LHCN-M2 (cell line): ENCODE measurements at regions not wholly inside any gene's neighbourhood (a gene's known extent, or its start where the extent isn't known, plus 50 kb on each side); places are given as distances from the start of the nearest gene placed in this dataset.

Source experiments
- DNase-seq: peaks from one replicate; pipeline ENCODE4 v3.0.0-alpha.2; 2012; ENCODE audit warnings: low read depth

GRCh38 chr17:73924114-73924908 lies 279.2 kb upstream of the RPL38 start:
- no peak for DNase-seq

- DNase-seq = no peak
These were observed 278.6 kb upstream of the RPL38 start for GRCh38 chr17:73924909-73925186.

DNA sequence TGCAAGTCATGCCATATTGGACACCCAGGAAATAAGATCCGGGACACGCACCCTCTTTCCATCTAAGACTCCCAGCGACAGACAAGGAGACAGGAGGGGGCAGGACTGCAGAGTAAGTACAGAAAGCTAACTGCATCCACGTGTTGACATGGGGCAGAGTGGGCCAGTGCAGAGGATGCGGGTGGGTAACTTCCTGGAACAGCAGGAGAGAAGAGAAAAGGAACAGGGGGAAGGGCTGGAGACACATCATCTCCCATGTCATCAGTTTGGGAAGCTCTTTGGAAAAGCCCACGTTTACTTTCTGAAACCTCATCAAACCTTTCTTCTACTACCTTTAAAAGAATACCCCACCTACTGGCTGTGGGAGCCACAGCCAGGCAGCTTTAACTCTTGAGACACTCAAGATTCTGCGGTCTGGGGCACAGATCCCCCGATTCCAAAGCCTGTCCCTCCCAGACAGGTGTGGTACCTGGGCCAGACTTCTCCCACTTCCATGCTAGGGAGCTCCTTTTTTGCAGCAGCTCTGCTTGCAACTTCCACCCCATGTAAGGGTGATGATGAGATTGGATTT lies 273.5 kb upstream of the RPL38 start:
- no peak for DNase-seq

DNA sequence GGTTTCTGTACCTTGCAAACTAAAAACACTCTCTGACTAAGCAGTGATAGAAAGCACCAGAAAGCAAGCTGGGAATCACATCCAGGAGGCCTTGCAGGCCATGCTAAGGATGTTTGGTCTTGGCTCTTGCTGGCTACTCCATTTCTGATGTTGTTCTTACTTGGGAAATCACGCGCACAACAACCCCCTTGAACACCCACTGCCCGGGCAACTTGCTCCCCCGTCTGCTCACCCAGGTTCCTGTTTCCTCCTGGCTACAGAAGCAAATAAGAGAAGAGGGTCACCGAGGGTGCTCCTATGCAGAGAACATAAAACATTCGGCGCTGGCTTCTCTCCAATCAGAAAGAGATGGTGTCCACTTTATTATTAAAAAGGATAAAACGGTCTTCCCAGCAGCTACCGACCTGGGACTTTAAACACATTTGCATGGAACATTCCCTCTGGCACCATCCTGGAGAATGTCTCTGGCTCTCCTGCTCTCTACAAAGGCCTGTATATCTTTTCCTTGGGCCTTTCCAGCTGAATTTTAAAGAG lies 271.2 kb upstream of the RPL38 start:
- no peak for DNase-seq

- DNase-seq = no peak
These were observed 270.2 kb upstream of the RPL38 start for GRCh38 chr17:73933164-73933766.

GRCh38 chr17:73933871-73934270 lies 269.6 kb upstream of the RPL38 start:
- no peak for DNase-seq

DNA sequence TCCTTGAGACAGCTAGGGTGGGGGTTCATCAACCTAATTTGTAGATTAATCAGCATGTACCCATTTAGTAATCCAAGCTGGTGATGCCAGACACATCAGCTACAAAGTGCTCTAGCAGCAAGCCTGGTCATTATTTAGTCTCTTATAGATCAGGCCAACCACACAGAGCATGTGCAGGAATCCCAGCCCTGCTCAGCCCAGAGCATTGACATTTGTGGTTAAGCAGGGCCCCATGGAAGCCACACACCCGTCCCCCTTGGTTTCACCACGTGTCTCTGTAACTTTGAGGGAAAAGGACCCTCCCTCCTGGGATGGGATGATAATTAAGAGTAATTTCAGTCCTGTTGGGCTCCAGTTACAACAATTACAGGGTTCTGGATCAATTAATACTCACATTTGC lies 268.8 kb upstream of the RPL38 start:
- DNase-seq = no peak

- DNase-seq = no peak
These were observed 266.4 kb upstream of the RPL38 start for GRCh38 chr17:73936908-73937627.

DNA sequence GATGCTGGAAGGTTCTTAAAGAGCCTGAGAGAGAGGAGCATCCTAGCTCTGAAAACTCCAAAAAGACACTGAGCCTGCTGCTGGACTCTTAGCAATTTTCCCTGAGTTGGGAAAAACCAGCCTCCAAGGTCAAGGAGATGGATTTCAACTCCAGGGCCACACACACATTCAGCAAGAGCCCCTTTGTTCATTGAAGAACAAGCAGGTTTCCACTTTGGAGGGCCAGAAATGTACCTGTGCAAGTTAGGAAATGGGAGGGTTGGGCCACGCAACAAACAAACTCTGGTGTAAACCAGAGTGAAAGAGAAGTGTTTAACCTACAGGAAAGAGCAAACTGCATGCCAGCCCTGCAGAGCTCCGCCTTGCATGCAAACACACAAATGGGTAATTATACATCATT lies 264.8 kb upstream of the RPL38 start:
- DNase-seq = no peak

DNA sequence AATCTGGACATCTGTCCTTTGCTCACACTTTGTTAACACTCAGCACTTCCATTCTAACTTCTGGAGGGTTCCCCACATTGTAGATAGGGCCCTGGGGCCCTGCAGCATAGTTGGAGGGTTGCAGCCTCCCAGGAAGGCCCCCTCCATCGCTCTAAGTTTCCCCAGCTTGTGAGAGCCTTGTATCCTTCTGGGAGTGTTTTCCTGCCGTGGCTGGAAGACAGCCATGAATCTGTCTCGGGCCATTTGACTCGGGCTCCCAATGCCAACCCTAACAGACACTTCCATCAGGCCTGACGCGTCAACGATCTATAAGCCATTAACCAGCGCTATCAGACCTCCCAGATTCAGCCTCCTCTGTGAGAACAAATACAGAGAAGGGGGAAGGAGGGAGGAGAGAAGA lies 263.7 kb upstream of the RPL38 start:
- no peak for DNase-seq

DNA sequence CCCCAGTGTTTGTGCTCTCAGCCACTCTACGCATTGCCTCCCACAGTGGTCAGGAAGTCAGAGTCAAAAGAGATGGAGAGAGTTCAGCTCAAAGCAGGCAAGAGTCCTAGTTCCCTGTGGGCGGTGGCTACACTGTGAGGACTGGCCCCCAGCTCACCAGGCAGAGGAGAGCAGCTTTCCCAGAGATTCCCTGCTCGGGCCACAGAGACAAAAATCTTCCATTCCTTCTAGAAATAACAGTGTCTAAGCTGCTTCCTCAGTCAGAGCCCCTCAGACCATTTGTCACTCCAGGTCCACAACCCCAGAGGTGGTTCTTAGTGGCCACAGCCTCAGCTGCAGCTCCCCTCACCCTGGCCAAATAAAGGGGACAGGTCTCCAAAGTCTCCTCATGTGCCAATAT lies 263.0 kb upstream of the RPL38 start:
- DNase-seq = no peak

DNA sequence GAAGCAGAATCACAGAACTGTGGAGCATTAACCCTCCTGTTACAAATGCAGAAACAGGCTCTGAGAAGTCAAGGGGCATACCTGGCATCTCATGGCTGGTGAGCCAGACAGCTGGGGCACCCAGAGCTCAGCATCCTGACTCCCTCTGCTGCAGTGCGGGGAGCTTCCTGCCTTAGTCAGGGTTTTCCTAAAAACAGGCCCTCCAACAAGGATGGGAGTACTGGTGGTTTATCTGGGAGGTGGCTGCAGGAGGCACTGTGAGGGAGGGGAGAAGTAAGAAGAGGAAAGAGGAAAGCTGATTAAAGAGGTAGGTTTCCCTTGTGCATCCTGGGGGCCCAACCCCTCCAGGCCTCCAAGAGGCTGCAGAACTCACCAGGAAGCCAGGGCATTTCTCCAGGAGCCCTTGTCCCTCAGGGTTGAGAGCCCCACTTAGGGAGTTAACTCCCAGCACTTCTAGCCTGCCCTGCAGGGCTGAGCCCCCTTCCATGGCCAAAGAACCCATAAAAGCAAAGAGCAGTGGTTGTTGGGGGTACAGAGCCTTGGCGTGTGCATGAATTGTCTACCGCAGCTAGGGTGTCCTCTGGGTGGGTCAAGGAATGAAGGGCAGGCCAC lies 261.5 kb upstream of the RPL38 start:
- no peak for DNase-seq

- DNase-seq = no peak
These were observed 260.6 kb upstream of the RPL38 start for GRCh38 chr17:73942703-73943415.

GRCh38 chr17:73943416-73944110 lies 259.9 kb upstream of the RPL38 start:
- DNase-seq = no peak

DNA sequence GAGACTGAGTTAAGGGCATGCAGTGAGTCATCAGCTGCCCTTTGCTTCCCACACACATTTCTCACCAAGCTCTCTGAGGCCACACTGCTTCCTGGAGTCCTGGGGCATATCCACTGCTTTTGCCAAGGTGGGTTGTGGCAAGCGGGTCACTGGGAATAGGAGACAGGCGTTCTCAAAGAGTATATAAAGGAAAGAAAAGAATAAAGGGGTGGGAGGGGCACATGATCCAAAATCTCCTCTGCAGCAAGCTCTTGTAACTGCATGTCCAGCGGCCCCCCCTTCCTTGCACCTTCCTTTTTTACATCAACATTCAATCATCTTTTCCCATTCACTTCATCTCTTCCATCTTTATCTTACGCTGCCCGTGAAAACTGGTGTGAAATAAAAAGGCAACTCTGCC lies 259.1 kb upstream of the RPL38 start:
- DNase-seq = no peak

DNA sequence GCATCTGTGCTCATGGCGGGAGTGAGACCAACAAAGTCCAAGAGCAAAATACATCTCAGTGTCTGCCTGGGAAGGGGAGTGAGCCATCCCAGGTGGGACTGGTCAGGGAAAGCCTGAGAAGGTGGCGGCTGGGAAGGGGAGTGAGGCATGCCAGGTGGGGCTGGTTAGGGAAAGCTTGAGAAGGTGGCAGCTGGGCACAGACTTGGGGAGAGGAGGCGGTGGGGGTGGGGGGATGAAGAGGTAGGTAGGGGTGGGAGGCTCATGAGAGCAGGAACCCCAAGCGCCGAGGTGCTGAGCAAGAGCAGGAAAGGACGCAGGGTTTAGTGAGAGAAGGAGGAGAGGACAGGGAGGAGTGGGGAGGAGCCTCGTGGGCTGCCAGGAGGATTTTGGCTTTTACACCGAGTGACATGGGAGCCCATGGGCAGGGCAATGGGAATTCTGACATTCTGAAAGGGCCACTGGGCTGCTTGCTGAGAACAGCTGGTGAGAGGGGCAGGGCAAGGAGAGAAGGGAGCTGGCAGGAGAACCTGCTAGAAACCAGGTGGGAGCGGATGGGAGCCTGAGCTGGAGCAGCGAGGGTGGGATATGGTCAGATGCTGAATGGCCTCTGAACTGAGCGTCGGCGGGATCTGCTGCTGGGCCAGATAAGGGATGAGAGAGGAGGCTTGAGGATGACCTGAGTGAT lies 256.1 kb upstream of the RPL38 start:
- no peak for DNase-seq

GRCh38 chr17:73947966-73948355 lies 255.5 kb upstream of the RPL38 start:
- no peak for DNase-seq

DNA sequence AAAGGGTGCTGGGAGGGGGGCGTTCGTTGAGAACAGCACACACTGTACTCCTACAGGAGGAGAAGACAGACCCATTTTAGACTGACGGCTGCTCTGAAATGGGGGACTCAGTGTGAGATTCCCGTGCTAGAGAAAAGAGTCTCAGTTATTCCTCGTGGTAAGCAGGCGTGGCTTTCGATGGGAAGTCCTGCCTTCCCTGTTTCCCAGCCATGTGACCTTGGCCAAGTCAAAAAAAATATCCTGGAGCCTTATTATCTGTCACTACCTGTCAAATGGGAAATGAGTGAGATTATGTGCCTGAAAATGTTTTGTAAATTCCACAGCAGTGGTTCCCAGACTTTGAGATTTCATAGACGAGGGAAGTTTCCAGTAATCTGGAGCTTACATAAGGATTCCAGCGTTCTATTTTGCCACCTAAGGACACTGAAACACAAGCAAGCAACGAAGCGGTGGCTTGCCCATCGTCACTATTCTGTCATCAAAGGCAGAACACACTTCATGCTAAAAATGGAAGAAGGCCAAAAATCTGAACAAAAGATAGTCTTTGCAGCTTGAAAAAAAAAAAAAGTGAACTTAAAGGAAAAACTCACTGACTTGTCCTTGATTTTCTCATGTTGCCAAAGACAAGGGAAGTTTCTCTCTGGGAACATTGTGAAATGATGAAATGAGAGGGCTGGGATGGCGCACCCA lies 253.4 kb upstream of the RPL38 start:
- DNase-seq = no peak

DNA sequence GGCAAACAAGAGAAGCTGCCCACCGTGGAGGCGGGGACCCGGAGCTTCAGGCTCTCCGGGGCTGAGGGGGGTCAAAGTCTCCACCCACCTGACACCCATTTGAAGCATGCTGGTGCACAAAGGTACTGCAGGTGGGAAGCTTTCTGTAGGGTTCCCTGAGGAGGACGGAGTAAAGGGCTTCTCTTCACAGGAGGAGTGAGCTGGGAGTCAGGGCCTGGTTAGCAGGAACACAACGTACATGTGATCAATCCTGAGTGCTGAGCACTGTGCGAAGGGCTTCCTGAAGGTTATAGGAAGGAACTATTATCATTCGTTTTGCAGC lies 252.9 kb upstream of the RPL38 start:
- no peak for DNase-seq

GRCh38 chr17:73952082-73952479 lies 251.4 kb upstream of the RPL38 start:
- DNase-seq = no peak
